NCI-H146 treated with DMSO at 0.1 percent for 48 hours (cell line): ENCODE measurements at regions not wholly inside any gene's neighbourhood (a gene's known extent, or its start where the extent isn't known, plus 50 kb on each side); places are given as distances from the start of the nearest gene placed in this dataset.

Experiments
- DNase-seq: peaks from one replicate; lab custom pipeline; 2025; ENCODE audit not compliant: unreplicated experiment; lab: John Stamatoyannopoulos, UW

GRCh38 chrX:79645749-79646148, 278.6 kb upstream of the ITM2A start:
- DNase-seq: no peak

- DNase-seq: no peak
Measured at GRCh38 chrX:79631526-79631925, 264.4 kb upstream of the ITM2A start.

GRCh38 chrX:79630033-79631009, 263.2 kb upstream of the ITM2A start:
- no peak for DNase-seq

- no peak for DNase-seq
Measured at GRCh38 chrX:79623098-79623762, 256.1 kb upstream of the ITM2A start.

- DNase-seq: no peak
Measured at GRCh38 chrX:79618280-79618679, 251.1 kb upstream of the ITM2A start.

- no peak for DNase-seq
Measured at GRCh38 chrX:79604364-79604763, 237.2 kb upstream of the ITM2A start.

- peak; percentile 0 for DNase-seq
Measured at GRCh38 chrX:79601341-79602131, 234.4 kb upstream of the ITM2A start.

GRCh38 chrX:79592259-79592658, 225.1 kb upstream of the ITM2A start:
- no peak for DNase-seq

GRCh38 chrX:79588233-79588632, 221.1 kb upstream of the ITM2A start:
- no peak for DNase-seq

GRCh38 chrX:79573760-79574159, 206.6 kb upstream of the ITM2A start:
- no peak for DNase-seq

GRCh38 chrX:79572566-79572965, 205.4 kb upstream of the ITM2A start:
- DNase-seq: no peak

GRCh38 chrX:79570524-79571240, 203.5 kb upstream of the ITM2A start:
- no peak for DNase-seq

GRCh38 chrX:79568309-79568708, 201.2 kb upstream of the ITM2A start:
- DNase-seq: no peak

GRCh38 chrX:79564362-79564761, 197.2 kb upstream of the ITM2A start:
- DNase-seq: no peak

- DNase-seq: no peak
Measured at GRCh38 chrX:79559290-79559689, 192.2 kb upstream of the ITM2A start.

GRCh38 chrX:79557212-79557611, 190.1 kb upstream of the ITM2A start:
- DNase-seq: no peak

- no peak for DNase-seq
Measured at GRCh38 chrX:79556800-79557199, 189.7 kb upstream of the ITM2A start.

- no peak for DNase-seq
Measured at GRCh38 chrX:79530310-79531108, 163.4 kb upstream of the ITM2A start.

- DNase-seq: no peak
Measured at GRCh38 chrX:79524642-79525041, 157.5 kb upstream of the ITM2A start.

GRCh38 chrX:79515529-79515928, 148.4 kb upstream of the ITM2A start:
- no peak for DNase-seq
